ENCODE measurements at regions not wholly inside any gene's neighbourhood (a gene's known extent, or its start where the extent isn't known, plus 50 kb on each side); places are given as distances from the start of the nearest gene placed in this dataset.

- TF ChIP-seq, protein P1, sequence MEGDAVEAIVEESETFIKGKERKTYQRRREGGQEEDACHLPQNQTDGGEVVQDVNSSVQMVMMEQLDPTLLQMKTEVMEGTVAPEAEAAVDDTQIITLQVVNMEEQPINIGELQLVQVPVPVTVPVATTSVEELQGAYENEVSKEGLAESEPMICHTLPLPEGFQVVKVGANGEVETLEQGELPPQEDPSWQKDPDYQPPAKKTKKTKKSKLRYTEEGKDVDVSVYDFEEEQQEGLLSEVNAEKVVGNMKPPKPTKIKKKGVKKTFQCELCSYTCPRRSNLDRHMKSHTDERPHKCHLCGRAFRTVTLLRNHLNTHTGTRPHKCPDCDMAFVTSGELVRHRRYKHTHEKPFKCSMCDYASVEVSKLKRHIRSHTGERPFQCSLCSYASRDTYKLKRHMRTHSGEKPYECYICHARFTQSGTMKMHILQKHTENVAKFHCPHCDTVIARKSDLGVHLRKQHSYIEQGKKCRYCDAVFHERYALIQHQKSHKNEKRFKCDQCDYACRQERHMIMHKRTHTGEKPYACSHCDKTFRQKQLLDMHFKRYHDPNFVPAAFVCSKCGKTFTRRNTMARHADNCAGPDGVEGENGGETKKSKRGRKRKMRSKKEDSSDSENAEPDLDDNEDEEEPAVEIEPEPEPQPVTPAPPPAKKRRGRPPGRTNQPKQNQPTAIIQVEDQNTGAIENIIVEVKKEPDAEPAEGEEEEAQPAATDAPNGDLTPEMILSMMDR (IDR thresholded peaks at IDR 0.05) = no peak
- TF ChIP-seq EZH2 (IDR thresholded peaks at IDR 0.05; ENCODE audit: borderline replicate concordance, insufficient read depth, low read depth, low read length, poor library complexity, severe bottlenecking) = no peak
Measured at GRCh38 chr11:8768625-8769333, 86.2 kb downstream of the RPL27A start.

Data from B cell (primary cell).